K562 (cell line): ENCODE measurements at regions not wholly inside any gene's neighbourhood (a gene's known extent, or its start where the extent isn't known, plus 50 kb on each side); places are given as distances from the start of the nearest gene placed in this dataset.

ENCODE experiments used
- BRCA1 ChIP-seq, 2 experiments: fragments of 450-650 bp in 1 of 2; sonication (generic) in 1 of 2; formaldehyde crosslinking in 1 of 2; IDR thresholded peaks; 2 replicates each; pipeline versions ENCODE4 v1.5.0 to v1.6.1; 2017 to 2020; ENCODE audit warnings: mild to moderate bottlenecking in 1 of 2, missing genetic modification reagents in 1 of 2
- BRF1 ChIP-seq: IDR thresholded peaks from 3 replicates; pipeline ENCODE4 v1.6.1; 2011; ENCODE audit warnings: borderline replicate concordance, mild to moderate bottlenecking; ENCODE audit not compliant: insufficient read length; ENCODE audit errors: extremely low read depth
- CTCF ChIP-seq, 3 experiments: IDR thresholded peaks in 2 of 3; conservative IDR thresholded peaks in 1 of 3; 2 replicates each; pipeline ENCODE4 v1.5.1; 2011 to 2012; ENCODE audit warnings: low read length in 3 of 3, mild to moderate bottlenecking in 3 of 3, control low read depth in 2 of 3, improper control_type of control experiment in 1 of 3, inconsistent platforms in 1 of 3, low read depth in 1 of 3, mixed read lengths in 1 of 3, moderate library complexity in 1 of 3; ENCODE audit not compliant: insufficient read depth in 2 of 3
- EHMT2 ChIP-seq: fragments of 450-650 bp; IDR thresholded peaks from 2 replicates; pipeline ENCODE4 v1.6.1; 2018; ENCODE audit warnings: antibody characterized with exemption
- ERF ChIP-seq: fragments of 450-650 bp; formaldehyde crosslinking; IDR thresholded peaks from 2 replicates; pipeline ENCODE4 v1.4.0; 2020; ENCODE audit warnings: mild to moderate bottlenecking, mixed read lengths
- LARP7 ChIP-seq: fragments of 450-650 bp; IDR thresholded peaks from 2 replicates; pipeline ENCODE4 v1.6.1; 2016
- NR2C2 ChIP-seq, 2 experiments: fragments of 200-800 bp in 1 of 2; sonication (Bioruptor generic) in 1 of 2; sonication (generic) in 1 of 2; formaldehyde crosslinking in 1 of 2; IDR thresholded peaks; 2 replicates each; pipeline versions ENCODE4 v1.6.1 to v1.8.0; 2016 to 2022; ENCODE audit warnings: mild to moderate bottlenecking in 1 of 2, missing compliant biosample characterization in 1 of 2, missing genetic modification characterization in 1 of 2, missing genetic modification reagents in 1 of 2
- PHF8 ChIP-seq: fragments of 200-600 bp; sonication (generic); IDR thresholded peaks from 2 replicates; pipeline ENCODE4 v1.6.1; 2012; ENCODE audit warnings: mixed run types, mild to moderate bottlenecking, inconsistent platforms, low read length, moderate library complexity, borderline replicate concordance
- POLR2AphosphoS2 ChIP-seq: IDR thresholded peaks from 2 replicates; pipeline ENCODE4 v1.6.1; 2012; ENCODE audit warnings: low read length, improper control_type of control experiment
- TAF1 ChIP-seq: IDR thresholded peaks from 2 replicates; pipeline ENCODE4 v1.6.1; 2011; ENCODE audit warnings: mild to moderate bottlenecking, low read length, moderate library complexity; ENCODE audit not compliant: insufficient read depth, control insufficient read depth, severe bottlenecking; ENCODE audit errors: extremely low read depth
- ZNF121 ChIP-seq: sonication (generic); formaldehyde crosslinking; conservative IDR thresholded peaks from 2 replicates; pipeline ENCODE4 v1.8.0; 2022; ENCODE audit warnings: missing genetic modification reagents
- ZNF165 ChIP-seq: fragments of 250-450 bp; sonication (Bioruptor Pico); IDR thresholded peaks from 2 replicates; pipeline ENCODE4 v1.4.0; 2020; ENCODE audit warnings: borderline replicate concordance
- ZZZ3 ChIP-seq: fragments of 450-650 bp; IDR thresholded peaks from 2 replicates; pipeline ENCODE4 v1.6.1; 2016; ENCODE audit warnings: antibody characterized with exemption, mild to moderate bottlenecking, moderate library complexity

GRCh38 chr21:35938446-35938845 lies 121.9 kb downstream of the SETD4 start:
- TF ChIP-seq POLR2AphosphoS2 (no peak), ZNF121 (CRISPR knock-in tag) (no peak), PHF8 (no peak), ERF (CRISPR knock-in tag) (no peak), CTCF (IDR thresholded peaks at IDR 0.05 in 2 of 3, conservative IDR thresholded peaks at IDR 0.05 in 1 of 3; ENCODE audit: insufficient read depth in 2 of 3, low read depth in 1 of 3, low read length in 3 of 3) (no peak), TAF1 (no peak), EHMT2 (no peak), ZNF165 (CRISPR knock-in tag) (no peak), BRF1 (no peak), ZZZ3 (no peak), NR2C2 (CRISPR knock-in tag; IDR thresholded peaks at IDR 0.05) (no peak), NR2C2 (tag; IDR thresholded peaks at IDR 0.05) (no peak), BRCA1 (IDR thresholded peaks at IDR 0.05) (no peak), BRCA1 (CRISPR knock-in tag; IDR thresholded peaks at IDR 0.05) (no peak), LARP7 (no peak)
